GM23338 (cell line): ENCODE measurements at regions not wholly inside any gene's neighbourhood (a gene's known extent, or its start where the extent isn't known, plus 50 kb on each side); places are given as distances from the start of the nearest gene placed in this dataset.

ENCODE experiments used
- CREB1 ChIP-seq: fragments of 250-450 bp; sonication (Bioruptor Pico); IDR thresholded peaks from 2 replicates; pipeline ENCODE4 v1.5.0; 2020; ENCODE audit warnings: low read depth, mild to moderate bottlenecking, moderate library complexity
- EZH2 ChIP-seq: fragments of 200-600 bp; sonication (generic); IDR thresholded peaks from one replicate; pipeline ENCODE4 v1.8.0; 2017; ENCODE audit warnings: antibody characterized with exemption, mild to moderate bottlenecking, low read depth; ENCODE audit not compliant: unreplicated experiment
- EZH2phosphoT487 ChIP-seq: fragments of 200-600 bp; sonication (generic); IDR thresholded peaks from one replicate; pipeline ENCODE4 v1.8.1; 2018; ENCODE audit warnings: antibody characterized with exemption; ENCODE audit not compliant: unreplicated experiment
- JUNB ChIP-seq: IDR thresholded peaks from one replicate; pipeline ENCODE4 v1.6.1; 2016; ENCODE audit warnings: antibody characterized with exemption; ENCODE audit not compliant: unreplicated experiment
- NANOG ChIP-seq: IDR thresholded peaks from 2 replicates; pipeline ENCODE4 v1.6.1; 2016; ENCODE audit warnings: antibody characterized with exemption, borderline replicate concordance
- POLR2AphosphoS5 ChIP-seq: IDR thresholded peaks from 2 replicates; pipeline ENCODE4 v1.6.1; 2016; ENCODE audit warnings: antibody characterized with exemption, low read depth
- STAT1 ChIP-seq: IDR thresholded peaks from one replicate; pipeline ENCODE4 v1.6.1; 2016; ENCODE audit warnings: antibody characterized with exemption; ENCODE audit not compliant: unreplicated experiment
- ZNF114 ChIP-seq: fragments of 250-450 bp; sonication (Bioruptor Pico); IDR thresholded peaks from 2 replicates; pipeline ENCODE4 v1.5.0; 2020; ENCODE audit warnings: mild to moderate bottlenecking, moderate library complexity
- ZNF331 ChIP-seq: fragments of 250-450 bp; sonication (Bioruptor Pico); IDR thresholded peaks from 2 replicates; pipeline ENCODE4 v1.5.0; 2020; ENCODE audit warnings: low read depth, mild to moderate bottlenecking, moderate library complexity
- TF ChIP-seq, protein P1 (sequence below), 2 experiments: fragments of 200-600 bp in 1 of 2; sonication (generic) in 1 of 2; conservative IDR thresholded peaks; 2 replicates each; pipeline versions ENCODE4 v1.5.1 to v1.6.1; 2016 to 2017; ENCODE audit warnings: antibody characterized with exemption in 2 of 2, low read depth in 2 of 2, mild to moderate bottlenecking in 2 of 2, moderate library complexity in 1 of 2
- TF ChIP-seq, protein P2 (sequence below): IDR thresholded peaks from one replicate; pipeline ENCODE4 v1.6.1; 2018; ENCODE audit warnings: antibody characterized with exemption; ENCODE audit not compliant: unreplicated experiment
- TF ChIP-seq, protein P3 (sequence below): IDR thresholded peaks from 2 replicates; pipeline ENCODE4 v1.6.1; 2016; ENCODE audit warnings: antibody characterized with exemption

DNA sequence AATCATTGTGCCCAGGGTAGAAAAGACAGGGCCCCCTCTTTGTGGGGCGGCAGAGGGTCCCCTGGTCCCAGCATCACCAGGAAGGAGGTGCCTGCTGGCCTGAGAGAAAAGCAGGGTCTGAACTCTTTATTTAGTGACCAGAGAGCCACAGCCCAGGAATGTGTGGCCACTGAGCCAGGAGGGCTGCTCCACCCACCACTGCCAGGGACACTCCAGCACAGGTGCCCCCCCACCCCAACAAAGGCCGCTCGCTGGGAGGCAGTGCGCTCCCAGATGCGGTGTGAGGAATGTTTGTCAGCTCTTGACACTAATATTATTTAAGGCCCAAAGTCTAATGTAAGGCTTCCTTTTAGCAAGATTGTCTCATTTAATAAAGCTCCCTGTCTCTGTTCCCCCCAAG, 59.6 kb upstream of the ZMIZ1 start:
- TF ChIP-seq EZH2 (no peak), POLR2AphosphoS5 (no peak), NANOG (no peak), CREB1 (no peak), EZH2phosphoT487 (no peak), JUNB (no peak), STAT1 (no peak), ZNF331 (CRISPR knock-in tag) (no peak), ZNF114 (CRISPR knock-in tag) (no peak)
- TF ChIP-seq, protein P1, sequence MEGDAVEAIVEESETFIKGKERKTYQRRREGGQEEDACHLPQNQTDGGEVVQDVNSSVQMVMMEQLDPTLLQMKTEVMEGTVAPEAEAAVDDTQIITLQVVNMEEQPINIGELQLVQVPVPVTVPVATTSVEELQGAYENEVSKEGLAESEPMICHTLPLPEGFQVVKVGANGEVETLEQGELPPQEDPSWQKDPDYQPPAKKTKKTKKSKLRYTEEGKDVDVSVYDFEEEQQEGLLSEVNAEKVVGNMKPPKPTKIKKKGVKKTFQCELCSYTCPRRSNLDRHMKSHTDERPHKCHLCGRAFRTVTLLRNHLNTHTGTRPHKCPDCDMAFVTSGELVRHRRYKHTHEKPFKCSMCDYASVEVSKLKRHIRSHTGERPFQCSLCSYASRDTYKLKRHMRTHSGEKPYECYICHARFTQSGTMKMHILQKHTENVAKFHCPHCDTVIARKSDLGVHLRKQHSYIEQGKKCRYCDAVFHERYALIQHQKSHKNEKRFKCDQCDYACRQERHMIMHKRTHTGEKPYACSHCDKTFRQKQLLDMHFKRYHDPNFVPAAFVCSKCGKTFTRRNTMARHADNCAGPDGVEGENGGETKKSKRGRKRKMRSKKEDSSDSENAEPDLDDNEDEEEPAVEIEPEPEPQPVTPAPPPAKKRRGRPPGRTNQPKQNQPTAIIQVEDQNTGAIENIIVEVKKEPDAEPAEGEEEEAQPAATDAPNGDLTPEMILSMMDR (conservative IDR thresholded peaks at IDR 0.05; ENCODE audit: low read depth in 2 of 2), result no peak
- TF ChIP-seq, protein P2, sequence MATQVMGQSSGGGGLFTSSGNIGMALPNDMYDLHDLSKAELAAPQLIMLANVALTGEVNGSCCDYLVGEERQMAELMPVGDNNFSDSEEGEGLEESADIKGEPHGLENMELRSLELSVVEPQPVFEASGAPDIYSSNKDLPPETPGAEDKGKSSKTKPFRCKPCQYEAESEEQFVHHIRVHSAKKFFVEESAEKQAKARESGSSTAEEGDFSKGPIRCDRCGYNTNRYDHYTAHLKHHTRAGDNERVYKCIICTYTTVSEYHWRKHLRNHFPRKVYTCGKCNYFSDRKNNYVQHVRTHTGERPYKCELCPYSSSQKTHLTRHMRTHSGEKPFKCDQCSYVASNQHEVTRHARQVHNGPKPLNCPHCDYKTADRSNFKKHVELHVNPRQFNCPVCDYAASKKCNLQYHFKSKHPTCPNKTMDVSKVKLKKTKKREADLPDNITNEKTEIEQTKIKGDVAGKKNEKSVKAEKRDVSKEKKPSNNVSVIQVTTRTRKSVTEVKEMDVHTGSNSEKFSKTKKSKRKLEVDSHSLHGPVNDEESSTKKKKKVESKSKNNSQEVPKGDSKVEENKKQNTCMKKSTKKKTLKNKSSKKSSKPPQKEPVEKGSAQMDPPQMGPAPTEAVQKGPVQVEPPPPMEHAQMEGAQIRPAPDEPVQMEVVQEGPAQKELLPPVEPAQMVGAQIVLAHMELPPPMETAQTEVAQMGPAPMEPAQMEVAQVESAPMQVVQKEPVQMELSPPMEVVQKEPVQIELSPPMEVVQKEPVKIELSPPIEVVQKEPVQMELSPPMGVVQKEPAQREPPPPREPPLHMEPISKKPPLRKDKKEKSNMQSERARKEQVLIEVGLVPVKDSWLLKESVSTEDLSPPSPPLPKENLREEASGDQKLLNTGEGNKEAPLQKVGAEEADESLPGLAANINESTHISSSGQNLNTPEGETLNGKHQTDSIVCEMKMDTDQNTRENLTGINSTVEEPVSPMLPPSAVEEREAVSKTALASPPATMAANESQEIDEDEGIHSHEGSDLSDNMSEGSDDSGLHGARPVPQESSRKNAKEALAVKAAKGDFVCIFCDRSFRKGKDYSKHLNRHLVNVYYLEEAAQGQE, result no peak
- TF ChIP-seq, protein P3, sequence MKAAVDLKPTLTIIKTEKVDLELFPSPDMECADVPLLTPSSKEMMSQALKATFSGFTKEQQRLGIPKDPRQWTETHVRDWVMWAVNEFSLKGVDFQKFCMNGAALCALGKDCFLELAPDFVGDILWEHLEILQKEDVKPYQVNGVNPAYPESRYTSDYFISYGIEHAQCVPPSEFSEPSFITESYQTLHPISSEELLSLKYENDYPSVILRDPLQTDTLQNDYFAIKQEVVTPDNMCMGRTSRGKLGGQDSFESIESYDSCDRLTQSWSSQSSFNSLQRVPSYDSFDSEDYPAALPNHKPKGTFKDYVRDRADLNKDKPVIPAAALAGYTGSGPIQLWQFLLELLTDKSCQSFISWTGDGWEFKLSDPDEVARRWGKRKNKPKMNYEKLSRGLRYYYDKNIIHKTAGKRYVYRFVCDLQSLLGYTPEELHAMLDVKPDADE, result no peak
